Iris pigment epithelial cell (primary cell): ENCODE measurements at regions not wholly inside any gene's neighbourhood (a gene's known extent, or its start where the extent isn't known, plus 50 kb on each side); places are given as distances from the start of the nearest gene placed in this dataset.
"Not testable (repeated sequence)": the region's sequence is repeated elsewhere in the genome, so short reads cannot be mapped to it uniquely, and the experiment has no call there.

Experiments used
- DNase-seq: peaks from one replicate; pipeline ENCODE4 v3.0.0-alpha.2; 2011; ENCODE audit warnings: low read depth

DNA sequence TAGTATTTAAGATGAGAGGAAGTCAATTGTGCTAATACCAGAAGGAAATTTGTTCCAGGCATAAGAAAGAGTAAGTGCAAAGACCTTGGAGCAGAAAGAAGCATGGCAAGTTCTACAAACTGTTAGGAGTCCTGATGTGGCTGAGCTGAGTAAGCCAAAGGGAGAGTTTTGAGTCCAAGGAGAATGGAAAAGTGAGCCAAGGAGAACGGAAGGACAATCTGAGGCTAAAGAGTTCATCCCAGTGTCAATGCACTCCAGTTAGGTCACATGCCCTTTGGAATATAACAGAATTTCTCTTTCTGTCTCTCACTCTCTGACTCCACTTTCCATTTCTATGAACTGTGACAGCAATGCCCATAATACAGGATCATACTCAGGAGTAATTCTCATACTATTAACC lies 224.7 kb downstream of the CAAP1 start:
- no peak for DNase-seq

- no peak for DNase-seq
Observed at GRCh38 chr9:26665666-26666065, 226.9 kb downstream of the CAAP1 start.

DNA sequence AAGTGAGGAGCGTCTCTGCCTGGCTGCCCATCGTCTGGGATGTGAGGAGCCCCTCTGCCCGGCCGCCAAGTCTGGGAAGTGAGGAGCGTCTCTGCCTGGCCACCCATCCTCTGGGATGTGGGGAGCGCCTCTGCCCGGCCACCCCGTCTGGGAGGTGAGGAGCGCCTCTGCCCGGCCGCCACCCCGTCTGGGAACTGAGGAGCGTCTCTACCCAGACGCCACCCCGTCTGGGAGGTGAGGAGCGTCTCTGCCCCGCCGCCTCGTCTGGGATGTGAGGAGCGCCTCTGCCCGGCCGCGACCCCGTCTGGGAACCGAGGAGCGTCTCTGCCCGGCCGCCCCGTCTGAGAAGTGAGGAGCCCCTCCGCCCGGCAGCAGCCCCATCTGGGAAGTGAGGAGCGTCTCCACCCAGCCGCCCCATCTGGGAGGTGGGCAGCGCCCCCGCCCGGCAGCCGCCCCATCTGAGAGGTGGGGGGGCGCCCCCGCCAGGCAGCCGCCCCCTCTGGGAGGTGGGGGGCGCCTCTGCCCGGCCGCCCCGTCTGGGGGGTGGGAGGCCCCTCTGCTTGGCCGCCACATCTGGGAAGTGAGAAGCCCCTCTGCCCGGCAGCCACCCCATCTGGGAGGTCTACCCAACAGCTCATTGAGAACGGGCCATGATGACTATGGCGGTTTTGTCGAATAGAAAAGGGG lies 228.4 kb downstream of the CAAP1 start:
- DNase-seq, result not testable (repeated sequence)

DNA sequence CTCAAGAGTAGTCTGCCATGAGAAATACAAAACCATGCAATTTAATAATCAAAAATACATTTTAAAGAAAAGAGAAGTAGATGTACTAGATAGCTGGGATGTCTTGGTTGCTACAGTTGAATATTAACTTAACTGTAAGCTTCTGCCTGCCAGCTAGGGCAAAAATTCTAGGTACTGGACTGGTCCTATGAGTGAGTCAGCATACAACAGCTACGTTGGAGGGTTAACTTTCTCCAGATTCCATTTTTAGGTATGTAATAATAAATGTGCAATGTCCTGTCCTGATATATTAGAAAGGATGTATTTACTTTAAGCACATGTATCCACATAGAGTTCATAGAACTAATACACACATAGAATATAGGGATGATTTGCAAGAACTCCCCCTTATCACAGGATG lies 230.1 kb downstream of the CAAP1 start:
- no peak for DNase-seq

DNA sequence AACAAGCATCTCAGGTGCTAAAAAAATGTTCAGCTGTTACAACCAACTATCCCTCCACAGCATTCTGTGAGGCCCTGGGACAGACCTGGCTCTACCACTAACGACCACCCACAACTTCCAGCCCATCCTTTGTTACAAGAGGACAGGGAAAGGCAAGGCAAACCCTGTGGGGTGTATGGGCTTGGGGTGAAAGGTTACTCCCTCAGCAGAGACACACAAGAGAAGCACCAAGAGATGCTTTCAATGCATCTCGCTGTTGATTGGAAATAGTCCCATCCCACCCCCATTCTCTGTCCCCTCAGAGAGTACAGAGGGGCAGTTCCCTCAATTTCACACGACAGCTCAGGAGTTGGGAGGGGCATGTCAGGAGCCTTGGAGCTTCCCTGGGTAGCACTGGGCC lies 234.1 kb downstream of the CAAP1 start:
- DNase-seq, result no peak

GRCh38 chr9:26657958-26658357 lies 234.6 kb downstream of the CAAP1 start:
- no peak for DNase-seq

GRCh38 chr9:26656003-26656870 lies 236.4 kb downstream of the CAAP1 start:
- peak; percentile 22 for DNase-seq

- no peak for DNase-seq
Observed at GRCh38 chr9:26655166-26655565, 237.4 kb downstream of the CAAP1 start.

DNA sequence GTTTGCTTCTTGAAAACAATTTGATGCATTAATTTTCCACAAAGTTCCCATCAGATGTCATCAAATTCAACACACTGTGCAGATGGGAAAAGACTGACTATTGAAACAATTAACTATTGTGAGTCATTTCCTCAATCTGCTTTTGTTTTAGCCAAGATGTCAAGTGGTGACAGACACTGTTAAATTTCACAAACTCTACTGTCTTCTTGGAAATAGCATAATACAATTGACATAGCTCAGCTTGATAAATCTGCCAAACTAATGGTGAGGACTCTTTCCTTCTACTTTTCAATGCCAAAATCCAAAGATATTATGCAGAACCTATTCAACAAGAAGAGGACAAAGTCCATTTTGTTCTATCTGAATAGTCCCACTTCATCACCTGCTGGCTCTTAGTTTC lies 242.3 kb downstream of the CAAP1 start:
- DNase-seq, result no peak

GRCh38 chr9:26643826-26644225 lies 248.8 kb downstream of the CAAP1 start:
- DNase-seq, result no peak

DNA sequence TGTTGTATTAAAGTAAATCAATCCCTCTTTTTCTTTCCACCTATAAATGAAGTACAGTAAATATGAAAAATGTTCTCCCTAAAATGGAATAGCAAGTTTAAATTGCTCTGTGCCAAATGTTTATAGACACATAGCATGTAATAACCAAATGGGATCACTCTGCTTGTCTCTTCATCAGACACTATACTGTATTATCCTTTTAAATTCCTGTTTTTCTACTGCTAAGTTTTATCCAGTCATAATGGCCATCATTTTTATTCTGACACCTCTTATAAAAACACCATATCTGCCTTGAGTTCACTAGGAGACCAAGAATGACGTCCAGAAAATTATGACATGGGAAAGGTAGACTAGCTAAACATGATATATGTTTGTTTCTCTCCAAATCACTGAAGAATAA lies 252.8 kb downstream of the CAAP1 start:
- no peak for DNase-seq

- DNase-seq, result no peak
Observed at GRCh38 chr9:26637101-26637500, 255.5 kb downstream of the CAAP1 start.

GRCh38 chr9:26613851-26614350 lies 278.7 kb downstream of the CAAP1 start:
- not testable (repeated sequence) for DNase-seq

DNA sequence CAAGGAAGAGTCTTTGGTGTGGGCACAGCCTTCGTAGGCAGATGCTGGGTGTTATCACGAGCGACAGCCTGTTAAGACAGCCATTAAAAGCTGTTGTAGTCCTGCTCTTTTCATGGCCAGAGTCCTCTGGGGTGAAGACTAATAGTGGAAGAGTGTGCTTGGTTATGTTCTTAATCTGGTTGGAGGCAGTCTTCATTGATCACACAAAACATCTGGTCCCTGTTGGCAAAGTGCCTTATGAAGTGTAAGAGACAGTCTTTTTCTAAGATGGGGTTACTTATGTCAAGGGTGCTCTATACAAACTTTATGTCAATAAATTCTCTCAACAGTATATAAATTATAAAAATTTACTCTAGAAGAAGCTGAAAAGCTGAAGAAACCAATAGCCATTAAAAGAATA lies 280.4 kb downstream of the CAAP1 start:
- DNase-seq, result no peak

DNA sequence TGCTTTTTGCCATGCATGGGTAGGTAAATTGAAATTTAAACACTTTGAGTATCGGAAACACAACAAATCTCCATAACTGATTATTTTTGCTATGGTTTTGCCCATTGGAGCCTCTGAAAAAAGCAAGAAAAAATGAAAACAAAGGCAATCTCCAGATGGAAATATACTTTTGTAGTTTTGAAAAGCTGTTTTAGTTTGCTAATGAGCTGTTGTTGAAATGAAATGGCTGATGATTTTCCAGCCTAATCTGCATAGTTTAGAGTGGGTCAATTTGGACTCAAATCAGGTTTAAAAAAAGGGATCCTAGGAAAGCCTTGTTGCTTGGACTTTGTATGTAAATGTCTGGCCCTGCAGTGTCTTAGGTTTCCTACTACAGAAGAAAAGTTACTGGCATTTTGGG lies 285.8 kb downstream of the CAAP1 start:
- no peak for DNase-seq

- DNase-seq, result no peak
Observed at GRCh38 chr9:26605367-26605766, 287.2 kb downstream of the CAAP1 start.

DNA sequence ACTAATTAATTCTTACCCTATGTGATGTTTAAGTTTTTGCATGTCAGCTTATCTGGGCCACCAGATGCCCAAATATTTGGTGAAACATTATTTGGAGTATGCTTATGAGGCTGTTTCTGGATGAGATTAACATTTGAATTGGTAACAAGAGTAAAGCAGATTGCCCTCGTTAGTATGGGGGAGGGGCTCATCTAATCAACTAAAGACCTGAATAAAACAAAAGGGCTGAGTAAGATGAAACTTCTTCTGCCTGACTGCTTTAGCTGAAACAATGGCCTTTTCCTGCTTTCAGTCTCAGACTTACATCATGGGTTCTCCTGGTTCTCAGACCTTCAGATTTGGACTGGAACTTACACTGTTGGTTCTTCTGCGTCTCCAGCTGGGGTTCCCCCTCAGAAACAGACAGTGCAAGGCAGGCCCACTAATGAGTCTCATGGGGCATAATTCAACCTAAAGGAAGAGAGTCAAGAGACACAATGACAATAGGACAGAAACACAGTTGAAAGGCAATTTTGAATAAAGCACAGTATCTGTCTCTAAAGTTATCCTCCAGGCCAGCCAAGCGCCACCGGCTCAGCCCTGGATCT lies 288.4 kb downstream of the CAAP1 start:
- no peak for DNase-seq

DNA sequence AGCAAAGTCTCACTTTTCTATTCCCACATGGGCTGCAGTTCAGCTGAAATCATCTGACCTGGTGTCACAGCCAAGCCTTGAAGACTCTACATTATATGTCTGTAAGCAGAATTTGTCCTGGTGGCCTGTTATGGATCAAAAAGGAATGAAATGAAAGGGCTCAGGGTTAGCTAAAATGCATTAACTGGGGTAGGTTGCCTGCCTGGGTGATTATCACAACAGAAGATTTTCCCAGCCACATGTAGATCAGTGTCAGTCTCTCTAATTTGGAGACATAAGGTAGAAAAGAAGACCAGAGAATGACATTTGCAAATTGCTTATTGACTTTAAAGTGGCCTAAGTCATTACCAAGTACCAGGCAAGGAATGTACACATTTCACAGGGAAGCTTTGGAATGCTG lies 289.0 kb downstream of the CAAP1 start:
- no peak for DNase-seq

DNA sequence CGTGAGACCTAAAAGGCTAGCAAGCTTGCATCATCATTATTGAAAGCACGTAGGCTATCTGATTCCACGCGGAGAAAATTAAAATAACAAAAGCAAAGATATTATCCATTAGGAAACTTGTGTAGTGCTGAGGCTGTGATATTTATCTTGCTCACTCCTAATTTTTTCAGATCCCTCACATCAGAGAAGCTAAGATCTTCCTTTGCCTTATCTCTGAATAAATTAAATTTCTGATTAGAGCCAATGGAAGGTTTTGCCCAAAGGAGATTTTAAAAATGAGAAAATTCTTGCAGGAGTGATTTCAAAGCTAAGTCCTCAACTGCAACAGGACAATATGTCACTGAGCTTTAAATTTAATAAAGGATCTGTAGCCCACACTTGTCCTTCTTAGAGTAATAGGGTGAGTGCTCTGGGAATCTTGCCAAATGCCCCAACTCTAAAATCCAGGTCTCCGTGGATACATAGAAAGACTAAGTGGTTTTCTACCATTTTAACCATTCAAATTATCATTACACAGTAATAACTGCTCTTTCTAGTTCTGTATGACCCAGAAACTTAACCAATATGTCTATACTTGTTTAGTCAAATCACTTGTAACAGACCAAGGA lies 295.0 kb downstream of the CAAP1 start:
- no peak for DNase-seq

- no peak for DNase-seq
Observed at GRCh38 chr9:26579056-26579455, 313.5 kb downstream of the CAAP1 start.

GRCh38 chr9:26574898-26575440 lies 317.6 kb downstream of the CAAP1 start:
- no peak for DNase-seq

DNA sequence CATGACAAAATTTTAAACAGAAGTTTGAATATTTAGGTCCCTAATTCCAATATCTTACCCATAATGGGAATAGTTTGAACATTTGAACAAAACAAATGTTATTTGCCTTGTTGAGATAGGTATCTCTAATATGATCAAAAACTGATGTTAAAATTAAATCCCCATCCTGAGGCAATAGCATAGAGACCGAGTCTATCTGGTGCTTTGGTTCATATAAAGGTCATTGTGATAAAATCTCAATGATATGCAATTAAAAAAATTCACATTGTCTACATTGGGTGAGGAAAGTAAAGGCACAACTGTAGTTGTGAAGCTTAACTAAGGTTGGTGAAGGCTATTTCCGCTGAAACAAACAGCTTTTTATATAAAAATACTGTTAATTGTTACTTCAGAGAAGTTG lies 318.3 kb downstream of the CAAP1 start:
- no peak for DNase-seq
